ENCODE measurements at regions not wholly inside any gene's neighbourhood (a gene's known extent, or its start where the extent isn't known, plus 50 kb on each side); places are given as distances from the start of the nearest gene placed in this dataset.

DNA sequence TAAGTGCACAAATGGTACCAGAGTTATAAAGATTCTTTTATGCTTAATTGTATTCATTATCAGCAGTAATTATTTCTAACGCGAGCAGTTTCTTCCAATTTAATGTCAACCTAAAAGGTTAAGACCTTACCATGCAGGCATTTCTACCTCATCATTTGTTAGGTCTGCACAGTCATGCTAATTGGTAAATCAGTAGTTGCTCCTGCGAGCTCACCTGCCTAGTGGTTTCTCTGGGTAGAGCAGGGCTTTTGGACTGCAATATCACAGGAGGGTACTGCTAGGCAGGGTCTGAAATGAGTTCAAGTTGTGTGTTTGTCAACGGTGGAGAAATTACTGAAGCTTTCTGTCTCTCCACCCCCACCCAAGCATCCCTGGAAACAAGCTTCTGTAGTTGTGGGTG is 558.5 kb upstream of the MGMT start:
- H3K9ac ChIP-seq (ENCODE audit: low read length) = no peak overlapping the region
- H3K4me1 ChIP-seq (ENCODE audit: control insufficient read depth in 1 of 2, insufficient read depth in 2 of 2, low read length in 2 of 2) = no peaks in the 10 kb centered on the region
- ChIA-PET CTCF (no interaction called here), POLR2A (no interaction called here), RAD21 (ENCODE audit: low non-redundant PET in 1 of 2, low total read pairs in 2 of 2, uncharacterized antibody in 2 of 2, unreplicated experiment in 2 of 2) (no interaction called here)
- intact Hi-C loops (cut with micrococcal nuclease) = no loop called here
- no peak overlapping the region for H3K4me3 ChIP-seq (replicated peaks in 1 of 2; ENCODE audit: low read depth in 1 of 2, low read length in 2 of 2)
- DNase-seq (ENCODE audit: low read depth, low spot score) (no peak), ATAC-seq (no peak)
- H3K27me3 ChIP-seq (ENCODE audit: insufficient read depth, low read length) = peaks cover 8% of the 10 kb centered on the region; the same call in 1 of the 2 replicates
- BruUV-seq (replicated peaks) = no TSS peak
- H2AFZ ChIP-seq (ENCODE audit: low read depth, low read length, poor library complexity, severe bottlenecking) = no peak overlapping the region
- no peaks in the 10 kb centered on the region for H3K36me3 ChIP-seq (ENCODE audit: control insufficient read depth in 1 of 2, insufficient read depth in 2 of 2, low read length in 2 of 2)
- no peak overlapping the region for H3K4me2 ChIP-seq (ENCODE audit: low read length)
- H3K9me3 ChIP-seq (ENCODE audit: control insufficient read depth in 1 of 2, insufficient read depth in 1 of 2, low read depth in 1 of 2, low read length in 2 of 2) = no peaks in the 10 kb centered on the region
- H3K9me2 ChIP-seq (ENCODE audit: insufficient read depth) = no peaks in the 10 kb centered on the region
- no peaks in the 10 kb centered on the region for H3K79me2 ChIP-seq (ENCODE audit: insufficient read depth, low read length)
- TF ChIP-seq CEBPB (IDR thresholded peaks at IDR 0.05; ENCODE audit: low read depth) = no peak
- TF ChIP-seq RAD21 (IDR thresholded peaks at IDR 0.05; ENCODE audit: low read depth) = no peak
- TF ChIP-seq, protein P1, sequence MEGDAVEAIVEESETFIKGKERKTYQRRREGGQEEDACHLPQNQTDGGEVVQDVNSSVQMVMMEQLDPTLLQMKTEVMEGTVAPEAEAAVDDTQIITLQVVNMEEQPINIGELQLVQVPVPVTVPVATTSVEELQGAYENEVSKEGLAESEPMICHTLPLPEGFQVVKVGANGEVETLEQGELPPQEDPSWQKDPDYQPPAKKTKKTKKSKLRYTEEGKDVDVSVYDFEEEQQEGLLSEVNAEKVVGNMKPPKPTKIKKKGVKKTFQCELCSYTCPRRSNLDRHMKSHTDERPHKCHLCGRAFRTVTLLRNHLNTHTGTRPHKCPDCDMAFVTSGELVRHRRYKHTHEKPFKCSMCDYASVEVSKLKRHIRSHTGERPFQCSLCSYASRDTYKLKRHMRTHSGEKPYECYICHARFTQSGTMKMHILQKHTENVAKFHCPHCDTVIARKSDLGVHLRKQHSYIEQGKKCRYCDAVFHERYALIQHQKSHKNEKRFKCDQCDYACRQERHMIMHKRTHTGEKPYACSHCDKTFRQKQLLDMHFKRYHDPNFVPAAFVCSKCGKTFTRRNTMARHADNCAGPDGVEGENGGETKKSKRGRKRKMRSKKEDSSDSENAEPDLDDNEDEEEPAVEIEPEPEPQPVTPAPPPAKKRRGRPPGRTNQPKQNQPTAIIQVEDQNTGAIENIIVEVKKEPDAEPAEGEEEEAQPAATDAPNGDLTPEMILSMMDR (IDR thresholded peaks at IDR 0.05 in 2 of 3, conservative IDR thresholded peaks at IDR 0.05 in 1 of 3; ENCODE audit: borderline replicate concordance in 1 of 3, insufficient read depth in 1 of 3, low read depth in 2 of 3, low read length in 2 of 3) = no peak
- TF ChIP-seq, protein P2, sequence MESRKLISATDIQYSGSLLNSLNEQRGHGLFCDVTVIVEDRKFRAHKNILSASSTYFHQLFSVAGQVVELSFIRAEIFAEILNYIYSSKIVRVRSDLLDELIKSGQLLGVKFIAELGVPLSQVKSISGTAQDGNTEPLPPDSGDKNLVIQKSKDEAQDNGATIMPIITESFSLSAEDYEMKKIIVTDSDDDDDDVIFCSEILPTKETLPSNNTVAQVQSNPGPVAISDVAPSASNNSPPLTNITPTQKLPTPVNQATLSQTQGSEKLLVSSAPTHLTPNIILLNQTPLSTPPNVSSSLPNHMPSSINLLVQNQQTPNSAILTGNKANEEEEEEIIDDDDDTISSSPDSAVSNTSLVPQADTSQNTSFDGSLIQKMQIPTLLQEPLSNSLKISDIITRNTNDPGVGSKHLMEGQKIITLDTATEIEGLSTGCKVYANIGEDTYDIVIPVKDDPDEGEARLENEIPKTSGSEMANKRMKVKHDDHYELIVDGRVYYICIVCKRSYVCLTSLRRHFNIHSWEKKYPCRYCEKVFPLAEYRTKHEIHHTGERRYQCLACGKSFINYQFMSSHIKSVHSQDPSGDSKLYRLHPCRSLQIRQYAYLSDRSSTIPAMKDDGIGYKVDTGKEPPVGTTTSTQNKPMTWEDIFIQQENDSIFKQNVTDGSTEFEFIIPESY (IDR thresholded peaks at IDR 0.05; ENCODE audit: extremely low read depth, insufficient replicate concordance, low read length) = no peak
- no peak for TF ChIP-seq SRF (IDR thresholded peaks at IDR 0.05; ENCODE audit: low read depth)
- TF ChIP-seq FOSL1 (IDR thresholded peaks at IDR 0.05; ENCODE audit: low read depth) = no peak
- no peak for TF ChIP-seq EZH2 (IDR thresholded peaks at IDR 0.05)
- TF ChIP-seq EZH2phosphoT487 (IDR thresholded peaks at IDR 0.05; ENCODE audit: borderline replicate concordance) = no peak
- no peak for TF ChIP-seq SP1 (IDR thresholded peaks at IDR 0.05; ENCODE audit: low read depth)
- no peak overlapping the region for H3K27ac ChIP-seq (ENCODE audit: low read depth, low read length)
- no peaks in the 10 kb centered on the region for H4K20me1 ChIP-seq (ENCODE audit: insufficient read depth)
